Astrocyte of the spinal cord (primary cell): ENCODE measurements at regions not wholly inside any gene's neighbourhood (a gene's known extent, or its start where the extent isn't known, plus 50 kb on each side); places are given as distances from the start of the nearest gene placed in this dataset.

Source experiments
- DNase-seq: peaks from one replicate; pipeline ENCODE4 v3.0.0; 2011; ENCODE audit warnings: low read depth, low spot score
- H3K4me3 ChIP-seq: 2 replicates; pipeline ENCODE4 v1.5.1; 2011; ENCODE audit warnings: low read depth, mild to moderate bottlenecking, low read length, moderate library complexity
- CTCF ChIP-seq: IDR thresholded peaks from 2 replicates; pipeline ENCODE4 v1.5.1; 2012; ENCODE audit warnings: low read depth, mild to moderate bottlenecking, low read length, inconsistent platforms
- in situ Hi-C: cut with HindIII; loops from 2 replicates; pipeline ENCODE4 v1.10.0; 2017; ENCODE audit warnings: low sequenced_read_pairs

GRCh38 chr6:103784117-103784516 lies 1075.6 kb downstream of the HACE1 start:
- no peak overlapping the region for H3K4me3 ChIP-seq
- TF ChIP-seq CTCF = no peak
- no peak for DNase-seq
- in situ Hi-C loops = no loop called here

GRCh38 chr6:103783329-103783728 lies 1076.4 kb downstream of the HACE1 start:
- no peak overlapping the region for H3K4me3 ChIP-seq
- in situ Hi-C loops = no loop called here
- DNase-seq = no peak
- TF ChIP-seq CTCF = no peak

GRCh38 chr6:103769431-103769830 lies 1090.3 kb downstream of the HACE1 start:
- DNase-seq = no peak
- in situ Hi-C loops = no loop called here
- no peak for TF ChIP-seq CTCF
- H3K4me3 ChIP-seq = no peak overlapping the region

GRCh38 chr6:103750603-103751002 lies 1109.1 kb downstream of the HACE1 start:
- TF ChIP-seq CTCF = no peak
- DNase-seq = no peak
- H3K4me3 ChIP-seq = no peak overlapping the region
- in situ Hi-C loops = no loop called here

GRCh38 chr6:103734016-103734415 lies 1125.7 kb downstream of the HACE1 start:
- DNase-seq = no peak
- no peak overlapping the region for H3K4me3 ChIP-seq
- in situ Hi-C loops = no loop called here
- TF ChIP-seq CTCF = no peak

GRCh38 chr6:103729658-103730057 lies 1130.1 kb downstream of the HACE1 start:
- in situ Hi-C loops = no loop called here
- no peak for DNase-seq
- H3K4me3 ChIP-seq = no peak overlapping the region
- TF ChIP-seq CTCF = no peak
